Mucosa of descending colon (tissue), 3 donors: ENCODE measurements at regions not wholly inside any gene's neighbourhood (a gene's known extent, or its start where the extent isn't known, plus 50 kb on each side); places are given as distances from the start of the nearest gene placed in this dataset.

Experiments
- ATAC-seq: fragments of 200-7000 bp; cut with Tn5 transposase; one replicate; pipeline ENCODE4 v1.9.1; 2020; ENCODE audit warnings: mild to moderate bottlenecking, moderate library complexity
- DNase-seq, 3 donors: peaks; one replicate each; pipeline ENCODE4 v3.0.0-alpha.2; 2020
- H3K36me3 ChIP-seq: fragments of 200-600 bp; one replicate; pipeline ENCODE4 v1.8.0; 2021; ENCODE audit warnings: low read depth, mild to moderate bottlenecking
- H3K4me1 ChIP-seq: fragments of 200-600 bp; one replicate; pipeline ENCODE4 v1.8.0; 2021; ENCODE audit warnings: low read depth, mild to moderate bottlenecking
- H3K4me3 ChIP-seq: fragments of 200-600 bp; one replicate; pipeline ENCODE4 v1.8.0; 2021; ENCODE audit warnings: mild to moderate bottlenecking
- H3K9me3 ChIP-seq: fragments of 200-600 bp; one replicate; pipeline ENCODE4 v1.8.0; 2021; ENCODE audit warnings: mild to moderate bottlenecking
- intact Hi-C, 2 donors: fragments of 100-400 bp; cut with DNase I in 1 of 2; cut with micrococcal nuclease in 1 of 2; formaldehyde crosslinking; loops; one replicate each; pipeline versions ENCODE4 v1.11.0 to v1.11.1; 2022; cut with DNase I, micrococcal nuclease
- TF ChIP-seq, protein P1 (sequence below): fragments of 200-600 bp; IDR thresholded peaks from one replicate; pipeline ENCODE4 v1.8.0; 2022; ENCODE audit warnings: antibody characterized with exemption, mild to moderate bottlenecking
- donor health status: DM: no; HTN: no; CAD: no; lungs with moderate emphysema.
- donor health status: DM: no; HTN: no; CAD: no.
- donor health status: DM: no; HTN: yes; CAD: no.

GRCh38 chr4:128519163-128519830, 231.7 kb upstream of the PGRMC2 start:
- ATAC-seq = no peak
- peaks cover 5% of the 10 kb centered on the region for H3K4me1 ChIP-seq
- H3K9me3 ChIP-seq = no peaks in the 10 kb centered on the region
- no peak for DNase-seq
- intact Hi-C loops = no loop called here
- H3K36me3 ChIP-seq = no peaks in the 10 kb centered on the region
- TF ChIP-seq, protein P1, sequence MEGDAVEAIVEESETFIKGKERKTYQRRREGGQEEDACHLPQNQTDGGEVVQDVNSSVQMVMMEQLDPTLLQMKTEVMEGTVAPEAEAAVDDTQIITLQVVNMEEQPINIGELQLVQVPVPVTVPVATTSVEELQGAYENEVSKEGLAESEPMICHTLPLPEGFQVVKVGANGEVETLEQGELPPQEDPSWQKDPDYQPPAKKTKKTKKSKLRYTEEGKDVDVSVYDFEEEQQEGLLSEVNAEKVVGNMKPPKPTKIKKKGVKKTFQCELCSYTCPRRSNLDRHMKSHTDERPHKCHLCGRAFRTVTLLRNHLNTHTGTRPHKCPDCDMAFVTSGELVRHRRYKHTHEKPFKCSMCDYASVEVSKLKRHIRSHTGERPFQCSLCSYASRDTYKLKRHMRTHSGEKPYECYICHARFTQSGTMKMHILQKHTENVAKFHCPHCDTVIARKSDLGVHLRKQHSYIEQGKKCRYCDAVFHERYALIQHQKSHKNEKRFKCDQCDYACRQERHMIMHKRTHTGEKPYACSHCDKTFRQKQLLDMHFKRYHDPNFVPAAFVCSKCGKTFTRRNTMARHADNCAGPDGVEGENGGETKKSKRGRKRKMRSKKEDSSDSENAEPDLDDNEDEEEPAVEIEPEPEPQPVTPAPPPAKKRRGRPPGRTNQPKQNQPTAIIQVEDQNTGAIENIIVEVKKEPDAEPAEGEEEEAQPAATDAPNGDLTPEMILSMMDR = no peak
- H3K4me3 ChIP-seq = no peak overlapping the region

GRCh38 chr4:128517739-128518510, 230.3 kb upstream of the PGRMC2 start:
- intact Hi-C loops = no loop called here
- DNase-seq = peak in 1 of 3 donors; percentile 22
- Histone ChIP-seq H3K9me3 (no peaks in the 10 kb centered on the region), H3K4me1 (peaks cover 5% of the 10 kb centered on the region), H3K36me3 (no peaks in the 10 kb centered on the region), H3K4me3 (no peak overlapping the region)
- TF ChIP-seq, protein P1 = no peak
- ATAC-seq = peak; percentile 76

DNA sequence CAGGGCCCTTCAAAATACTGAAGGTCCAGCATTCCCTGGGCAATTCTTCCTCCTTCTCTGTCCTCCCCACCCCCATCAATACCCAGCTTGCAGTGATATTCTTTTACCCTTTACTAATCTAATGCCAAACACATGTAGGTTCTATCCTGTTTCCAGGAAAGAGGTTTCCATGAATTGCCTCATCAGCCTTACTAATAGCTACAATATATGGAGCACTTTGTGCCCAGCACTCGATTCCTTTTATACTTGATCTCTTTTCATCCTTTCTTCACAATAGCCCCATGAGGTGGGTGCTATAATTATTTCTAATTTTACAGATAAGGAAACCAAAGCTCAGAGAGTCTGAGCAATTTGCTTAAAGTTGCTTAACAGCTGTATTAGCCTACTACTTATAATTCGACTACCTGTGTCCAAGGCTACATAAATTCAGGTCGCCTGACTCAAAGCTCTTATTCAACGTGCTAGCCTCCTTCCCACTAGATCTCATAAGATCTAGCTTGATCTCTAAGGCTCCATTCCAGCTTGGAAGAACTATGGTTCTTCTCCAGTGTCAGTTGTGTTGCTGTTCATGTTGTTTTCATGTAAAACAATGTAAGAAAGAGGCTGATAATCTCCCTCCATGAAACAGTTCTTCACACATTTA, 229.6 kb upstream of the PGRMC2 start:
- no peak for DNase-seq
- Histone ChIP-seq H3K9me3 (no peaks in the 10 kb centered on the region), H3K4me1 (peaks cover 5% of the 10 kb centered on the region), H3K4me3 (no peak overlapping the region), H3K36me3 (no peaks in the 10 kb centered on the region)
- intact Hi-C loops = no loop called here
- ATAC-seq = no peak
- TF ChIP-seq, protein P1 = no peak

DNA sequence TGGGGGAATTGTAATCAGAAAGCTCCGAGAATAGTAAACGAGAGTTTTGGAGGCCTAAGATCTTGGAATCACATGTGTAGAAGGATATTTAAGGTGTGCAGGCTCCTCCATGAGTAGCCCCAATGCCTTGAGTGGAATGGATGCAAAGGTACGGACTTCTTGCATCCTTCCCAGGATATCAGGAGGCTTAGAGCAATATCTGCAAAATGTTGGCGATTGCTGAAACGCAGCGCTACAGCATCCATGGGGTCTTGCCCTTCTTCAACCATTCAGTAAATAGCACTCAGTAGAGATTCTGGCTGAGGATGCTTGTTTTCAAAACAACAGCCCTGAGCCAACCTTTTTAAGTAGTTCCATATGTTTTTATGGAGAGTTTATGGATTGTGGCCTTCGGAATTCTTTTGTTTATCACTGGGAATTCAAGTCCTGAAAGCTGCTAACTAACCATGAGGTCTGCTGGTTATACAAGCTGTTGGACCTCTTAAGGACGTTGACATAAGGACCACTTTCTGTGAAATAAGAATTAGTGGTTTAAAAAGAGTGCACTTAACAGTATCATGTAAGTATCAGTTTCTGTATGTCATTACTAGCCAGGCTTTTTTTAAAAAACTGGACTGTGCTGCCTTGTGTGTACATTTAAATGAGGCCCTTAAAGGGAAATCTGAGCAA, 228.8 kb upstream of the PGRMC2 start:
- peaks cover 5% of the 10 kb centered on the region for H3K4me1 ChIP-seq
- ATAC-seq (no peak), DNase-seq (no peak)
- TF ChIP-seq, protein P1 = no peak
- H3K36me3 ChIP-seq = no peaks in the 10 kb centered on the region
- no peaks in the 10 kb centered on the region for H3K9me3 ChIP-seq
- H3K4me3 ChIP-seq = no peak overlapping the region
- intact Hi-C loops = no loop called here

DNA sequence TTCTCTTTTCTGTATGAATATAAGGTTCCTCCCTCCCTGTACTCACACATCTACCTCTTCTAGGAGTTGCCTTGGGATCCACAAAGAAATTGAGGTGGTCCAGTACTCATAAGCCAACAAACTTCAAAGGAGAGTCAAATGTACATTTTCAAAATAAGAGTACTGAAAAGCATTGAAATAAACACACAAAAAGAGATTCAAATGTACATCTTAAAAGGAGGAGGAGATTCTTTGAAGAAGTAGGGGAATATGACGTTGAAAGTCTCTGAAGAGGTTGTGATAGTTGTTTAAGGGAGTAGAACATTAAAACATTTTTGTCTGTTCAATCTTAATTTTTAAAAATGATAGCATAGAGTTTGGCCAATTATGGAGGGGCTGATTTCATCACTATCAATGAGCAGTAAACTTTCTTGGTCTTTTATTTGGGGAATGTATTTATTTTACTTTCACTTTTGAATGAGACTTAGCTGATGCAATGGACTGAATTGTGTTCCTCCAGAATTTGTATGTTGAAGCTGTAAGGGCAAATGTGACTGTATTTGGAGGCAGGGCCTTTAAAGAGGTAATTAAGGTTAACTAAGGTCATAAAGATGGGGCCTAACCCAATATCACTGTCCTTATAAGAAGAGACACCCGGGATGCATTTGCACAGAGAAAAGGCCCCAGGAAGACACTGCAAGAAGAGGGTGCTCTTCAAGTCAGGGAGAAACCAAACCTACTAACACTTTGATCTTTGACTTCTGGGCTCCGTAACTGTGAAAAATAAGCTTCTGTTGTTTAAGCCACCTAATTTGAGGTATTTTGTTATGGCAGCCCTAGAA, 226.3 kb upstream of the PGRMC2 start:
- no peak for ATAC-seq
- intact Hi-C loops = no loop called here
- H3K9me3 ChIP-seq = no peaks in the 10 kb centered on the region

More for the DNA sequence above, 226.3 kb upstream of the PGRMC2 start:
- no peak for DNase-seq
- H3K4me3 ChIP-seq = no peak overlapping the region
- no peaks in the 10 kb centered on the region for H3K36me3 ChIP-seq
- H3K4me1 ChIP-seq = peaks cover 5% of the 10 kb centered on the region
- TF ChIP-seq, protein P1 = no peak
